ENCODE measurements at regions not wholly inside any gene's neighbourhood (a gene's known extent, or its start where the extent isn't known, plus 50 kb on each side); places are given as distances from the start of the nearest gene placed in this dataset.

DNA sequence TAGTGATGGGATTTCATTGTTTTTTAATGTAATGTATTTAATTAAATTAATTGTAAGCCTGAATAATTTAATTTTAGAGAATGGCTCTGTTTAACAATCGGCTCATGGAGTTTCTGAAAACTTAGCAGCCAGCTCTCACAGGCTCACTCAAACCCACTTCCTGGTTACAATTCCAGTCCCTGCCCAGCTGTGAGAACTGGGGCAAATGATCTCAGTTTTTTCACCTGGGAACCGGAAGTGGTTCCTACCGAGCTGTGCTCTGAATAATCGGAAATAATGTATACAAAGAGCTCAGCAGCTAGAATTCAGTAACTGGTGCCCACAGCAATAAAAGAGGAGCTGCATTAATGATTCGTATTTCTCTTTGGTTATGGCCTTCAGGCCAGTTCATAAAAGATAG, 244.3 kb upstream of the MCTP2 start:
- no peak for DNase-seq (ENCODE audit: low read depth, low spot score)
- POLR2A ChIA-PET, result no interaction called here
- H3K9ac ChIP-seq (ENCODE audit: low read length), result no peak overlapping the region
- no peak for ATAC-seq
- no peaks in the 10 kb centered on the region; the same call in 1 of the 2 replicates for H3K27me3 ChIP-seq (ENCODE audit: insufficient read depth, low read length)
- no peak overlapping the region for H3K4me3 ChIP-seq (replicated peaks in 1 of 2; ENCODE audit: low read depth in 1 of 2, low read length in 2 of 2)
- no peaks in the 10 kb centered on the region for H4K20me1 ChIP-seq (ENCODE audit: insufficient read depth)
- BruUV-seq (replicated peaks), result no TSS peak
- RAD21 ChIA-PET (ENCODE audit: low non-redundant PET in 1 of 2, low total read pairs in 2 of 2, uncharacterized antibody in 2 of 2, unreplicated experiment in 2 of 2), result no interaction called here
- intact Hi-C loops (cut with micrococcal nuclease), result no loop called here
- CTCF ChIA-PET, result no interaction called here
- no peaks in the 10 kb centered on the region for H3K4me1 ChIP-seq (ENCODE audit: control insufficient read depth in 1 of 2, insufficient read depth in 2 of 2, low read length in 2 of 2)
- H3K4me2 ChIP-seq (ENCODE audit: low read length), result no peak overlapping the region
- H3K79me2 ChIP-seq (ENCODE audit: insufficient read depth, low read length), result no peaks in the 10 kb centered on the region
- no peaks in the 10 kb centered on the region for H3K9me3 ChIP-seq (ENCODE audit: control insufficient read depth in 1 of 2, insufficient read depth in 1 of 2, low read depth in 1 of 2, low read length in 2 of 2)
- no peaks in the 10 kb centered on the region for H3K36me3 ChIP-seq (ENCODE audit: control insufficient read depth in 1 of 2, insufficient read depth in 2 of 2, low read length in 2 of 2)
- H2AFZ ChIP-seq (ENCODE audit: low read depth, low read length, poor library complexity, severe bottlenecking), result no peak overlapping the region
- no peak overlapping the region for H3K27ac ChIP-seq (ENCODE audit: low read depth, low read length)
- TF ChIP-seq CEBPB (IDR thresholded peaks at IDR 0.05; ENCODE audit: low read depth), result no peak
- no peak for TF ChIP-seq EZH2phosphoT487 (IDR thresholded peaks at IDR 0.05; ENCODE audit: borderline replicate concordance)
- TF ChIP-seq, protein P1, sequence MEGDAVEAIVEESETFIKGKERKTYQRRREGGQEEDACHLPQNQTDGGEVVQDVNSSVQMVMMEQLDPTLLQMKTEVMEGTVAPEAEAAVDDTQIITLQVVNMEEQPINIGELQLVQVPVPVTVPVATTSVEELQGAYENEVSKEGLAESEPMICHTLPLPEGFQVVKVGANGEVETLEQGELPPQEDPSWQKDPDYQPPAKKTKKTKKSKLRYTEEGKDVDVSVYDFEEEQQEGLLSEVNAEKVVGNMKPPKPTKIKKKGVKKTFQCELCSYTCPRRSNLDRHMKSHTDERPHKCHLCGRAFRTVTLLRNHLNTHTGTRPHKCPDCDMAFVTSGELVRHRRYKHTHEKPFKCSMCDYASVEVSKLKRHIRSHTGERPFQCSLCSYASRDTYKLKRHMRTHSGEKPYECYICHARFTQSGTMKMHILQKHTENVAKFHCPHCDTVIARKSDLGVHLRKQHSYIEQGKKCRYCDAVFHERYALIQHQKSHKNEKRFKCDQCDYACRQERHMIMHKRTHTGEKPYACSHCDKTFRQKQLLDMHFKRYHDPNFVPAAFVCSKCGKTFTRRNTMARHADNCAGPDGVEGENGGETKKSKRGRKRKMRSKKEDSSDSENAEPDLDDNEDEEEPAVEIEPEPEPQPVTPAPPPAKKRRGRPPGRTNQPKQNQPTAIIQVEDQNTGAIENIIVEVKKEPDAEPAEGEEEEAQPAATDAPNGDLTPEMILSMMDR (IDR thresholded peaks at IDR 0.05 in 2 of 3, conservative IDR thresholded peaks at IDR 0.05 in 1 of 3; ENCODE audit: borderline replicate concordance in 1 of 3, insufficient read depth in 1 of 3, low read depth in 2 of 3, low read length in 2 of 3), result no peak
- no peak for TF ChIP-seq EGR1 (IDR thresholded peaks at IDR 0.05; ENCODE audit: low read depth)
- TF ChIP-seq JUND (IDR thresholded peaks at IDR 0.05), result no peak
- TF ChIP-seq POLR2AphosphoS5 (IDR thresholded peaks at IDR 0.05; ENCODE audit: low read depth, low read length), result no peak
- TF ChIP-seq RAD21 (IDR thresholded peaks at IDR 0.05; ENCODE audit: low read depth), result no peak
- TF ChIP-seq FOSL1 (IDR thresholded peaks at IDR 0.05; ENCODE audit: low read depth), result no peak
- TF ChIP-seq, protein P2, sequence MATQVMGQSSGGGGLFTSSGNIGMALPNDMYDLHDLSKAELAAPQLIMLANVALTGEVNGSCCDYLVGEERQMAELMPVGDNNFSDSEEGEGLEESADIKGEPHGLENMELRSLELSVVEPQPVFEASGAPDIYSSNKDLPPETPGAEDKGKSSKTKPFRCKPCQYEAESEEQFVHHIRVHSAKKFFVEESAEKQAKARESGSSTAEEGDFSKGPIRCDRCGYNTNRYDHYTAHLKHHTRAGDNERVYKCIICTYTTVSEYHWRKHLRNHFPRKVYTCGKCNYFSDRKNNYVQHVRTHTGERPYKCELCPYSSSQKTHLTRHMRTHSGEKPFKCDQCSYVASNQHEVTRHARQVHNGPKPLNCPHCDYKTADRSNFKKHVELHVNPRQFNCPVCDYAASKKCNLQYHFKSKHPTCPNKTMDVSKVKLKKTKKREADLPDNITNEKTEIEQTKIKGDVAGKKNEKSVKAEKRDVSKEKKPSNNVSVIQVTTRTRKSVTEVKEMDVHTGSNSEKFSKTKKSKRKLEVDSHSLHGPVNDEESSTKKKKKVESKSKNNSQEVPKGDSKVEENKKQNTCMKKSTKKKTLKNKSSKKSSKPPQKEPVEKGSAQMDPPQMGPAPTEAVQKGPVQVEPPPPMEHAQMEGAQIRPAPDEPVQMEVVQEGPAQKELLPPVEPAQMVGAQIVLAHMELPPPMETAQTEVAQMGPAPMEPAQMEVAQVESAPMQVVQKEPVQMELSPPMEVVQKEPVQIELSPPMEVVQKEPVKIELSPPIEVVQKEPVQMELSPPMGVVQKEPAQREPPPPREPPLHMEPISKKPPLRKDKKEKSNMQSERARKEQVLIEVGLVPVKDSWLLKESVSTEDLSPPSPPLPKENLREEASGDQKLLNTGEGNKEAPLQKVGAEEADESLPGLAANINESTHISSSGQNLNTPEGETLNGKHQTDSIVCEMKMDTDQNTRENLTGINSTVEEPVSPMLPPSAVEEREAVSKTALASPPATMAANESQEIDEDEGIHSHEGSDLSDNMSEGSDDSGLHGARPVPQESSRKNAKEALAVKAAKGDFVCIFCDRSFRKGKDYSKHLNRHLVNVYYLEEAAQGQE (IDR thresholded peaks at IDR 0.05; ENCODE audit: low read depth), result no peak
- TF ChIP-seq SRF (IDR thresholded peaks at IDR 0.05; ENCODE audit: low read depth), result no peak
- TF ChIP-seq, protein P3, sequence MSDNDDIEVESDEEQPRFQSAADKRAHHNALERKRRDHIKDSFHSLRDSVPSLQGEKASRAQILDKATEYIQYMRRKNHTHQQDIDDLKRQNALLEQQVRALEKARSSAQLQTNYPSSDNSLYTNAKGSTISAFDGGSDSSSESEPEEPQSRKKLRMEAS (IDR thresholded peaks at IDR 0.05), result no peak
- TF ChIP-seq, protein P4, sequence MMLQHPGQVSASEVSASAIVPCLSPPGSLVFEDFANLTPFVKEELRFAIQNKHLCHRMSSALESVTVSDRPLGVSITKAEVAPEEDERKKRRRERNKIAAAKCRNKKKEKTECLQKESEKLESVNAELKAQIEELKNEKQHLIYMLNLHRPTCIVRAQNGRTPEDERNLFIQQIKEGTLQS (IDR thresholded peaks at IDR 0.05), result no peak
- TF ChIP-seq CBX3 (IDR thresholded peaks at IDR 0.05; ENCODE audit: low read depth), result no peak
- TF ChIP-seq ELF1 (IDR thresholded peaks at IDR 0.05; ENCODE audit: borderline replicate concordance, low read depth), result no peak
- no peak for TF ChIP-seq ZFX (IDR thresholded peaks at IDR 0.05)
- no peak for TF ChIP-seq SIN3A (IDR thresholded peaks at IDR 0.05; ENCODE audit: low read depth)
- TF ChIP-seq POLR2A (IDR thresholded peaks at IDR 0.05; ENCODE audit: borderline replicate concordance, extremely low read depth, insufficient read depth, insufficient read length), result no peak
- TF ChIP-seq ZNF274 (IDR thresholded peaks at IDR 0.05; ENCODE audit: low read depth, low read length), result no peak
- H3K9me2 ChIP-seq (ENCODE audit: insufficient read depth), result no peaks in the 10 kb centered on the region
